ENCODE measurements at regions not wholly inside any gene's neighbourhood (a gene's known extent, or its start where the extent isn't known, plus 50 kb on each side); places are given as distances from the start of the nearest gene placed in this dataset.
"Not testable (repeated sequence)": the region's sequence is repeated elsewhere in the genome, so short reads cannot be mapped to it uniquely, and the experiment has no call there.

GRCh38 chr3:176628101-176628639 lies 569.1 kb downstream of the TBL1XR1 start:
- no peak for DNase-seq (ENCODE audit: low spot score)

GRCh38 chr3:176623468-176624150 lies 573.7 kb downstream of the TBL1XR1 start:
- DNase-seq (ENCODE audit: low spot score): no peak

GRCh38 chr3:176619833-176620232 lies 577.4 kb downstream of the TBL1XR1 start:
- DNase-seq (ENCODE audit: low spot score): no peak

GRCh38 chr3:176615826-176616225 lies 581.5 kb downstream of the TBL1XR1 start:
- DNase-seq (ENCODE audit: low spot score): no peak

- no peak for DNase-seq (ENCODE audit: low spot score)
Observed at GRCh38 chr3:176611703-176612102, 585.6 kb downstream of the TBL1XR1 start.

- DNase-seq (ENCODE audit: low spot score): no peak
Observed at GRCh38 chr3:176609361-176609760, 587.9 kb downstream of the TBL1XR1 start.

- DNase-seq (ENCODE audit: low spot score): not testable (repeated sequence)
Observed at GRCh38 chr3:176605553-176605952, 591.7 kb downstream of the TBL1XR1 start.

GRCh38 chr3:176595307-176595706 lies 602.0 kb downstream of the TBL1XR1 start:
- no peak for DNase-seq (ENCODE audit: low spot score)

- DNase-seq (ENCODE audit: low spot score): no peak
Observed at GRCh38 chr3:176590722-176591121, 606.6 kb downstream of the TBL1XR1 start.

- DNase-seq (ENCODE audit: low spot score): no peak
Observed at GRCh38 chr3:176587089-176587488, 610.2 kb downstream of the TBL1XR1 start.

GRCh38 chr3:176584413-176585176 lies 612.7 kb downstream of the TBL1XR1 start:
- DNase-seq (ENCODE audit: low spot score): no peak

- DNase-seq (ENCODE audit: low spot score): no peak
Observed at GRCh38 chr3:176583956-176584355, 613.3 kb downstream of the TBL1XR1 start.

GRCh38 chr3:176581589-176581988 lies 615.7 kb downstream of the TBL1XR1 start:
- DNase-seq (ENCODE audit: low spot score): no peak

- DNase-seq (ENCODE audit: low spot score): no peak
Observed at GRCh38 chr3:176579711-176580185, 617.5 kb downstream of the TBL1XR1 start.

GRCh38 chr3:176578316-176578715 lies 619.0 kb downstream of the TBL1XR1 start:
- no peak for DNase-seq (ENCODE audit: low spot score)

- DNase-seq (ENCODE audit: low spot score): no peak
Observed at GRCh38 chr3:176577447-176577846, 619.8 kb downstream of the TBL1XR1 start.

- no peak for DNase-seq (ENCODE audit: low spot score)
Observed at GRCh38 chr3:176574786-176575185, 622.5 kb downstream of the TBL1XR1 start.

GRCh38 chr3:176571926-176572325 lies 625.4 kb downstream of the TBL1XR1 start:
- DNase-seq (ENCODE audit: low spot score): no peak

GRCh38 chr3:176570992-176571391 lies 626.3 kb downstream of the TBL1XR1 start:
- no peak for DNase-seq (ENCODE audit: low spot score)

GRCh38 chr3:176568189-176568588 lies 629.1 kb downstream of the TBL1XR1 start:
- DNase-seq (ENCODE audit: low spot score): no peak

- DNase-seq (ENCODE audit: low spot score): no peak
Observed at GRCh38 chr3:176566757-176567156, 630.5 kb downstream of the TBL1XR1 start.

- DNase-seq (ENCODE audit: low spot score): no peak
Observed at GRCh38 chr3:176562331-176562730, 635.0 kb downstream of the TBL1XR1 start.

- DNase-seq (ENCODE audit: low spot score): no peak
Observed at GRCh38 chr3:176561826-176562225, 635.5 kb downstream of the TBL1XR1 start.

Data from germinal center (tissue), 1 donor.